ENCODE measurements at regions not wholly inside any gene's neighbourhood (a gene's known extent, or its start where the extent isn't known, plus 50 kb on each side); places are given as distances from the start of the nearest gene placed in this dataset.

DNA sequence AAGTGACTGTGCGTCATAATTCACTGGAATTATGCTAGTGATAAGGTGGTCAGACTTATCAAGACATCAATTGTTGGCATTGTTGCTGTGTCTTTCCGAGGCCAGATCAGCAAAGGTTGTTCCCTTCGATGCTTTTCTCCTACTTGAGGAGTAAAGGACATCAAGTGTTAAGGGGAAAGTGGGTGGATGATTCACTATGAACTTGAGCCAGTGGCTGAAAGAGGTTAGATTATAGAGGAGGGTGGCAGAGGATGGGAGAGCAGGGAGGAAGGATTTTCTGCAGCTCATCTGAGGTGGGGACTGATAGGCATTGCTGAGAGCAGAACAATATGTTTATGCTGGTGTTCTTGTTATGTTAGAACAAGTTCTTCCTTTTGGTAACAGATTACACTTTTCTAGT, 131.4 kb upstream of the AGR3 start:
- no peak overlapping the region for H3K4me2 ChIP-seq (ENCODE audit: low read length)

DNA sequence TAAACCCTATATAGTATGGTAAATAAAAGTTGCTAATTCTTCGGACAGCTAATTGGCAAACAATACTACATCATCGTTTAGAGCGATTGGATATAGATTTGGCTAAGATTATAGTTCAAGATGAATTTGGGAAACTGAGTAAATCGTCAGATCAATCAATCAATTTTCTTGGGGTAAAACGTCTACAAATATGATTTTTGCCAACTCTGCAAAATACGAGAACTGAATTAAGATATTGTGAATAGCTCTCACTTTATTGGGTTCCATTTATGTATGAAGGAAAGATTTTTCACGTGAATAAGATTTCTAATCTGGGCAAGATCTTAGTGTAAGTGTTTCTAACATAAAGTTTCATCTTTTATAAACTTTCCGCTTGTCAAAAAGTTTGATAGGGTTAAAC, 132.9 kb upstream of the AGR3 start:
- H2AFZ ChIP-seq (ENCODE audit: low read depth, low read length): no peak overlapping the region
- H3K9me3 ChIP-seq (ENCODE audit: low read length): no peaks in the 10 kb centered on the region
- no peak overlapping the region for H3K9ac ChIP-seq (ENCODE audit: low read length)
- H3K9me2 ChIP-seq (ENCODE audit: insufficient read depth, low read length): no peaks in the 10 kb centered on the region
- TF ChIP-seq MXI1 (conservative IDR thresholded peaks at IDR 0.05; ENCODE audit: poor library complexity, severe bottlenecking): no peak
- no peak for TF ChIP-seq EP300 (conservative IDR thresholded peaks at IDR 0.05; ENCODE audit: poor library complexity, severe bottlenecking)
- TF ChIP-seq RAD21 (conservative IDR thresholded peaks at IDR 0.05): no peak
- TF ChIP-seq SMC3 (conservative IDR thresholded peaks at IDR 0.05; ENCODE audit: poor library complexity): no peak
- no peak for TF ChIP-seq POLR2AphosphoS5 (IDR thresholded peaks at IDR 0.05)
- no peak for TF ChIP-seq EZH2 (IDR thresholded peaks at IDR 0.05; ENCODE audit: borderline replicate concordance, insufficient read depth, low read length, poor library complexity, severe bottlenecking)
- no peak for TF ChIP-seq TAF1 (IDR thresholded peaks at IDR 0.05; ENCODE audit: low read depth)
- TF ChIP-seq CTCF (IDR thresholded peaks at IDR 0.05; ENCODE audit: poor library complexity, severe bottlenecking): no peak
- TF ChIP-seq, protein P1, sequence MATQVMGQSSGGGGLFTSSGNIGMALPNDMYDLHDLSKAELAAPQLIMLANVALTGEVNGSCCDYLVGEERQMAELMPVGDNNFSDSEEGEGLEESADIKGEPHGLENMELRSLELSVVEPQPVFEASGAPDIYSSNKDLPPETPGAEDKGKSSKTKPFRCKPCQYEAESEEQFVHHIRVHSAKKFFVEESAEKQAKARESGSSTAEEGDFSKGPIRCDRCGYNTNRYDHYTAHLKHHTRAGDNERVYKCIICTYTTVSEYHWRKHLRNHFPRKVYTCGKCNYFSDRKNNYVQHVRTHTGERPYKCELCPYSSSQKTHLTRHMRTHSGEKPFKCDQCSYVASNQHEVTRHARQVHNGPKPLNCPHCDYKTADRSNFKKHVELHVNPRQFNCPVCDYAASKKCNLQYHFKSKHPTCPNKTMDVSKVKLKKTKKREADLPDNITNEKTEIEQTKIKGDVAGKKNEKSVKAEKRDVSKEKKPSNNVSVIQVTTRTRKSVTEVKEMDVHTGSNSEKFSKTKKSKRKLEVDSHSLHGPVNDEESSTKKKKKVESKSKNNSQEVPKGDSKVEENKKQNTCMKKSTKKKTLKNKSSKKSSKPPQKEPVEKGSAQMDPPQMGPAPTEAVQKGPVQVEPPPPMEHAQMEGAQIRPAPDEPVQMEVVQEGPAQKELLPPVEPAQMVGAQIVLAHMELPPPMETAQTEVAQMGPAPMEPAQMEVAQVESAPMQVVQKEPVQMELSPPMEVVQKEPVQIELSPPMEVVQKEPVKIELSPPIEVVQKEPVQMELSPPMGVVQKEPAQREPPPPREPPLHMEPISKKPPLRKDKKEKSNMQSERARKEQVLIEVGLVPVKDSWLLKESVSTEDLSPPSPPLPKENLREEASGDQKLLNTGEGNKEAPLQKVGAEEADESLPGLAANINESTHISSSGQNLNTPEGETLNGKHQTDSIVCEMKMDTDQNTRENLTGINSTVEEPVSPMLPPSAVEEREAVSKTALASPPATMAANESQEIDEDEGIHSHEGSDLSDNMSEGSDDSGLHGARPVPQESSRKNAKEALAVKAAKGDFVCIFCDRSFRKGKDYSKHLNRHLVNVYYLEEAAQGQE (IDR thresholded peaks at IDR 0.05; ENCODE audit: borderline replicate concordance): no peak
- no peaks in the 10 kb centered on the region for H4K20me1 ChIP-seq (ENCODE audit: insufficient read depth)
- no peak overlapping the region for H3K4me2 ChIP-seq (ENCODE audit: low read length)
- H3K27ac ChIP-seq (ENCODE audit: low read length): no peak overlapping the region
- H3K36me3 ChIP-seq (ENCODE audit: insufficient read depth, low read length): no peaks in the 10 kb centered on the region
- no peaks in the 10 kb centered on the region for H3K27me3 ChIP-seq (ENCODE audit: insufficient read depth, low read depth, low read length)
- H3F3A ChIP-seq (ENCODE audit: insufficient read depth, low read length, poor library complexity, severe bottlenecking): no peaks in the 10 kb centered on the region
- no peak overlapping the region for H3K4me3 ChIP-seq (ENCODE audit: low read length)
- H3K79me2 ChIP-seq (replicated peaks; ENCODE audit: insufficient read depth, low read length): no peaks in the 10 kb centered on the region

More for the DNA sequence above, 131.4 kb upstream of the AGR3 start:
- Histone ChIP-seq H3K79me2 (replicated peaks; ENCODE audit: insufficient read depth, low read length) (no peaks in the 10 kb centered on the region), H3F3A (ENCODE audit: insufficient read depth, low read length, poor library complexity, severe bottlenecking) (no peaks in the 10 kb centered on the region), H3K4me3 (ENCODE audit: low read length) (no peak overlapping the region), H4K20me1 (ENCODE audit: insufficient read depth) (no peaks in the 10 kb centered on the region), H3K36me3 (ENCODE audit: insufficient read depth, low read length) (no peaks in the 10 kb centered on the region), H3K27me3 (ENCODE audit: insufficient read depth, low read depth, low read length) (no peaks in the 10 kb centered on the region), H2AFZ (ENCODE audit: low read depth, low read length) (no peak overlapping the region), H3K9me3 (ENCODE audit: low read length) (no peaks in the 10 kb centered on the region), H3K9me2 (ENCODE audit: insufficient read depth, low read length) (no peaks in the 10 kb centered on the region), H3K9ac (ENCODE audit: low read length) (no peak overlapping the region), H3K27ac (ENCODE audit: low read length) (no peak overlapping the region)
- no peak for TF ChIP-seq SMC3 (conservative IDR thresholded peaks at IDR 0.05; ENCODE audit: poor library complexity)
- TF ChIP-seq EZH2 (IDR thresholded peaks at IDR 0.05; ENCODE audit: borderline replicate concordance, insufficient read depth, low read length, poor library complexity, severe bottlenecking): no peak
- no peak for TF ChIP-seq CTCF (IDR thresholded peaks at IDR 0.05; ENCODE audit: poor library complexity, severe bottlenecking)
- TF ChIP-seq POLR2AphosphoS5 (IDR thresholded peaks at IDR 0.05): no peak
- no peak for TF ChIP-seq EP300 (conservative IDR thresholded peaks at IDR 0.05; ENCODE audit: poor library complexity, severe bottlenecking)
- no peak for TF ChIP-seq RAD21 (conservative IDR thresholded peaks at IDR 0.05)
- TF ChIP-seq TAF1 (IDR thresholded peaks at IDR 0.05; ENCODE audit: low read depth): no peak
- TF ChIP-seq, protein P1 (IDR thresholded peaks at IDR 0.05; ENCODE audit: borderline replicate concordance): no peak
- no peak for TF ChIP-seq MXI1 (conservative IDR thresholded peaks at IDR 0.05; ENCODE audit: poor library complexity, severe bottlenecking)

All from neural cell (in vitro differentiated cells).